Panc1 (cell line): ENCODE measurements at regions not wholly inside any gene's neighbourhood (a gene's known extent, or its start where the extent isn't known, plus 50 kb on each side); places are given as distances from the start of the nearest gene placed in this dataset.

Source experiments
- POLR2AphosphoS5 ChIP-seq: IDR thresholded peaks from 2 replicates; pipeline ENCODE4 v1.6.1; 2012; ENCODE audit warnings: mild to moderate bottlenecking, low read depth, low read length, moderate library complexity
- SIN3A ChIP-seq: IDR thresholded peaks from 2 replicates; pipeline ENCODE4 v1.6.1; 2012; ENCODE audit warnings: low read depth, mild to moderate bottlenecking, low read length, moderate library complexity, borderline replicate concordance; ENCODE audit not compliant: insufficient read depth
- TF ChIP-seq, protein P1 (sequence below): fragments of 450-650 bp; IDR thresholded peaks from 2 replicates; pipeline ENCODE4 v1.5.1; 2017; ENCODE audit warnings: mild to moderate bottlenecking
- TF ChIP-seq, protein P2 (sequence below), 2 experiments: IDR thresholded peaks; 2 replicates each; pipeline ENCODE4 v1.6.1; 2011 to 2012; ENCODE audit warnings: low read depth in 2 of 2, control low read depth in 1 of 2, low read length in 1 of 2, mild to moderate bottlenecking in 1 of 2, moderate library complexity in 1 of 2; ENCODE audit not compliant: insufficient read depth in 1 of 2

DNA sequence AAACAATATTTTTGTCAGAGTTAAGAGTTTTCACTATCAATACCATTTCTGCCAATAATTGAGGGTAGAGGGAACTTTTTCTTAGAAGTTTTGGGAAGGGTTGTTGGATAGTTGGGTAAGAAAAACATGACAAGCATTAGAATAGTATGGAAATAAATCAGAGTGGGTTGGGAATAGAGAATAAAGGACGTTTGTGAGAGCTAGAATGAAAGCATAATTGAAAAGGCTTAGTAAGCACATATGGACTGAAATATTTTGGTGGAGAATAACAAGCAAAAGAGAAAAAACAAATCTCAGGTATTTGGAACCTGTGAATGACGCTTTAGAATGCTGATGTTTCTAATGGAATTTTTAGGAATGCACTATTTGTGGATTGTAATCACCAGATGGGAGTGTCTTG lies 262.9 kb upstream of the EDIL3 start:
- no peak for TF ChIP-seq SIN3A
- TF ChIP-seq, protein P1, sequence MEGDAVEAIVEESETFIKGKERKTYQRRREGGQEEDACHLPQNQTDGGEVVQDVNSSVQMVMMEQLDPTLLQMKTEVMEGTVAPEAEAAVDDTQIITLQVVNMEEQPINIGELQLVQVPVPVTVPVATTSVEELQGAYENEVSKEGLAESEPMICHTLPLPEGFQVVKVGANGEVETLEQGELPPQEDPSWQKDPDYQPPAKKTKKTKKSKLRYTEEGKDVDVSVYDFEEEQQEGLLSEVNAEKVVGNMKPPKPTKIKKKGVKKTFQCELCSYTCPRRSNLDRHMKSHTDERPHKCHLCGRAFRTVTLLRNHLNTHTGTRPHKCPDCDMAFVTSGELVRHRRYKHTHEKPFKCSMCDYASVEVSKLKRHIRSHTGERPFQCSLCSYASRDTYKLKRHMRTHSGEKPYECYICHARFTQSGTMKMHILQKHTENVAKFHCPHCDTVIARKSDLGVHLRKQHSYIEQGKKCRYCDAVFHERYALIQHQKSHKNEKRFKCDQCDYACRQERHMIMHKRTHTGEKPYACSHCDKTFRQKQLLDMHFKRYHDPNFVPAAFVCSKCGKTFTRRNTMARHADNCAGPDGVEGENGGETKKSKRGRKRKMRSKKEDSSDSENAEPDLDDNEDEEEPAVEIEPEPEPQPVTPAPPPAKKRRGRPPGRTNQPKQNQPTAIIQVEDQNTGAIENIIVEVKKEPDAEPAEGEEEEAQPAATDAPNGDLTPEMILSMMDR = no peak
- no peak for TF ChIP-seq POLR2AphosphoS5
- TF ChIP-seq, protein P2, sequence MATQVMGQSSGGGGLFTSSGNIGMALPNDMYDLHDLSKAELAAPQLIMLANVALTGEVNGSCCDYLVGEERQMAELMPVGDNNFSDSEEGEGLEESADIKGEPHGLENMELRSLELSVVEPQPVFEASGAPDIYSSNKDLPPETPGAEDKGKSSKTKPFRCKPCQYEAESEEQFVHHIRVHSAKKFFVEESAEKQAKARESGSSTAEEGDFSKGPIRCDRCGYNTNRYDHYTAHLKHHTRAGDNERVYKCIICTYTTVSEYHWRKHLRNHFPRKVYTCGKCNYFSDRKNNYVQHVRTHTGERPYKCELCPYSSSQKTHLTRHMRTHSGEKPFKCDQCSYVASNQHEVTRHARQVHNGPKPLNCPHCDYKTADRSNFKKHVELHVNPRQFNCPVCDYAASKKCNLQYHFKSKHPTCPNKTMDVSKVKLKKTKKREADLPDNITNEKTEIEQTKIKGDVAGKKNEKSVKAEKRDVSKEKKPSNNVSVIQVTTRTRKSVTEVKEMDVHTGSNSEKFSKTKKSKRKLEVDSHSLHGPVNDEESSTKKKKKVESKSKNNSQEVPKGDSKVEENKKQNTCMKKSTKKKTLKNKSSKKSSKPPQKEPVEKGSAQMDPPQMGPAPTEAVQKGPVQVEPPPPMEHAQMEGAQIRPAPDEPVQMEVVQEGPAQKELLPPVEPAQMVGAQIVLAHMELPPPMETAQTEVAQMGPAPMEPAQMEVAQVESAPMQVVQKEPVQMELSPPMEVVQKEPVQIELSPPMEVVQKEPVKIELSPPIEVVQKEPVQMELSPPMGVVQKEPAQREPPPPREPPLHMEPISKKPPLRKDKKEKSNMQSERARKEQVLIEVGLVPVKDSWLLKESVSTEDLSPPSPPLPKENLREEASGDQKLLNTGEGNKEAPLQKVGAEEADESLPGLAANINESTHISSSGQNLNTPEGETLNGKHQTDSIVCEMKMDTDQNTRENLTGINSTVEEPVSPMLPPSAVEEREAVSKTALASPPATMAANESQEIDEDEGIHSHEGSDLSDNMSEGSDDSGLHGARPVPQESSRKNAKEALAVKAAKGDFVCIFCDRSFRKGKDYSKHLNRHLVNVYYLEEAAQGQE (IDR thresholded peaks at IDR 0.05; ENCODE audit: insufficient read depth in 1 of 2, low read depth in 2 of 2, low read length in 1 of 2) = no peak
